ENCODE measurements at regions not wholly inside any gene's neighbourhood (a gene's known extent, or its start where the extent isn't known, plus 50 kb on each side); places are given as distances from the start of the nearest gene placed in this dataset.

DNA sequence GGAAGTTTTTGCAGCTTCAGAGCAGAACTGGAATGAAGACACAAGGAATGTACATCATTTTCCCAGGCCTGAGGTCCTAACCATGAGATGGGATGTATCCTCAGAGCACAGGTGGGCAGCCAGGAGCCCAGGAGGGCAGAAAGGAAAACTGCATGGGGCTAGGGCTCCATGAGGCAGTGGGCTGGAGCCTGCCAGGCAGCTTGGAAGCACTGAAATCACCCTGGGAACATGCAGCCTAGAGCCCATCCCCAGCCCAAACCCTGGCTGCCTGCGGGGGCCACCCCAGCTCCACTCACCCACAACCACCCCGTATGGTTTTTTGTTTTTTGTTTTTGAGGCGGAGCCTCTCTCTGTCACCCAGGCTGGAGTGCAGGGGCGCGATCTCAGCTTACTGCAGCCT lies 86.2 kb upstream of the SIAH1 start:
- TF ChIP-seq, protein P1, sequence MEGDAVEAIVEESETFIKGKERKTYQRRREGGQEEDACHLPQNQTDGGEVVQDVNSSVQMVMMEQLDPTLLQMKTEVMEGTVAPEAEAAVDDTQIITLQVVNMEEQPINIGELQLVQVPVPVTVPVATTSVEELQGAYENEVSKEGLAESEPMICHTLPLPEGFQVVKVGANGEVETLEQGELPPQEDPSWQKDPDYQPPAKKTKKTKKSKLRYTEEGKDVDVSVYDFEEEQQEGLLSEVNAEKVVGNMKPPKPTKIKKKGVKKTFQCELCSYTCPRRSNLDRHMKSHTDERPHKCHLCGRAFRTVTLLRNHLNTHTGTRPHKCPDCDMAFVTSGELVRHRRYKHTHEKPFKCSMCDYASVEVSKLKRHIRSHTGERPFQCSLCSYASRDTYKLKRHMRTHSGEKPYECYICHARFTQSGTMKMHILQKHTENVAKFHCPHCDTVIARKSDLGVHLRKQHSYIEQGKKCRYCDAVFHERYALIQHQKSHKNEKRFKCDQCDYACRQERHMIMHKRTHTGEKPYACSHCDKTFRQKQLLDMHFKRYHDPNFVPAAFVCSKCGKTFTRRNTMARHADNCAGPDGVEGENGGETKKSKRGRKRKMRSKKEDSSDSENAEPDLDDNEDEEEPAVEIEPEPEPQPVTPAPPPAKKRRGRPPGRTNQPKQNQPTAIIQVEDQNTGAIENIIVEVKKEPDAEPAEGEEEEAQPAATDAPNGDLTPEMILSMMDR (IDR thresholded peaks at IDR 0.05): no peak
- H3K4me1 Mint-ChIP-seq: no peaks in the 10 kb centered on the region
- peaks cover 3% of the 10 kb centered on the region for H3K27me3 Mint-ChIP-seq (ENCODE audit: low read depth, poor library complexity)
- no peak for DNase-seq
- no peaks in the 10 kb centered on the region for H3K36me3 Mint-ChIP-seq (ENCODE audit: low read depth)
- H3K9me3 Mint-ChIP-seq: peaks cover 20% of the 10 kb centered on the region
- no peak overlapping the region for H3K4me3 Mint-ChIP-seq
- H3K27ac Mint-ChIP-seq: no peak overlapping the region

DNA sequence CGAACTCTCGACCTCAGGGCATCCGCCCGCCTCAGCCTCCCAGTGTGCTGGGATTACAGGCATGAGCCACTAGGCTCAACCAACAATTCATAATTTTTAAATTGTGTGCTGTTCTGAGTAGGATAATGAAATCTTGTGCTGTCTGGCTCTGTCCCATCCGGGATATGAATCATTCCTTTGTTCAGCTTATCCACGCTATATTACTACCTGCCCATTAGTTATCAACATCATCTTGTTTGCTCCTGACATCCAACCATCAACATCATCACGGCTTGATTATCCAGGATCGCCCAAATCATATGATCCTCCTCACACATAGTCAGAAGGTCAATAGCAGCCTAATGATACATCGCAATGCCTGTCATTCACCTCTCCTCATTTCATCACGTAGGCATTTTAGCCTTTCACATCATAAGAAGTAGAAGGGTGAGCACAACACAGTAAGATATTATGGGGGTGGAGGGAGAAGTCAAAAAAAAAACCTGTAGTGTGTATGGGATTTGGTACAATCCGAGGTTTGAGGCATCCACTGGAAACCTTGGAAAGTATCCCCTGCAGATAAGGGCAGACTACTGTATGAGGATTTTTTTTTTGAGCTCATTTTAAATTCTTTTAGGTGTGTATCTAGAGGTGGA lies 77.0 kb upstream of the SIAH1 start:
- Mint-ChIP-seq H3K4me3 (no peak overlapping the region), H3K9me3 (peaks cover 22% of the 10 kb centered on the region), H3K36me3 (ENCODE audit: low read depth) (no peaks in the 10 kb centered on the region), H3K27me3 (ENCODE audit: low read depth, poor library complexity) (peaks cover 7% of the 10 kb centered on the region), H3K27ac (no peak overlapping the region), H3K4me1 (no peaks in the 10 kb centered on the region)
- TF ChIP-seq, protein P1 (IDR thresholded peaks at IDR 0.05): no peak
- DNase-seq: no peak

DNA sequence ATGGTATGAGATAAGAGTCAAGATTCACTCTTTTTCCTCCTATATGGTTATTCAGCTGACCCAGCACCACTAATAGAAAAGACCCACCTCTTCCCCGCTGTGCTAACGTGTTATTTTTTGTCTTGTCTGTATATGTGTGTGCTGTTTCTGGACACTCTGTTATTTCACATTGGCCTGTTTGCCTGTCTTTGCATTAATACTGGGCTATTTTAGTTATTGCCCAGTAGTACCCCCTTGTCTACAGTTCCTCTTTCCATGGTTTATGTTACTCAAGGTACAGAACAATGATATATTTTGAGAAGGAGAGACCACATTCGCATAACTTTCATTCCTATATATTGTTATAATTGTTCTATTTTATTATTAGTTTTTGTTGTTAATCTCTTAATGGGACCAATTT lies 74.0 kb upstream of the SIAH1 start:
- Mint-ChIP-seq H3K9me3 (peaks cover 7% of the 10 kb centered on the region), H3K4me1 (no peaks in the 10 kb centered on the region), H3K27me3 (ENCODE audit: low read depth, poor library complexity) (peaks cover 3% of the 10 kb centered on the region), H3K36me3 (ENCODE audit: low read depth) (no peaks in the 10 kb centered on the region), H3K4me3 (no peak overlapping the region), H3K27ac (no peak overlapping the region)
- no peak for DNase-seq
- TF ChIP-seq, protein P1 (IDR thresholded peaks at IDR 0.05): no peak

DNA sequence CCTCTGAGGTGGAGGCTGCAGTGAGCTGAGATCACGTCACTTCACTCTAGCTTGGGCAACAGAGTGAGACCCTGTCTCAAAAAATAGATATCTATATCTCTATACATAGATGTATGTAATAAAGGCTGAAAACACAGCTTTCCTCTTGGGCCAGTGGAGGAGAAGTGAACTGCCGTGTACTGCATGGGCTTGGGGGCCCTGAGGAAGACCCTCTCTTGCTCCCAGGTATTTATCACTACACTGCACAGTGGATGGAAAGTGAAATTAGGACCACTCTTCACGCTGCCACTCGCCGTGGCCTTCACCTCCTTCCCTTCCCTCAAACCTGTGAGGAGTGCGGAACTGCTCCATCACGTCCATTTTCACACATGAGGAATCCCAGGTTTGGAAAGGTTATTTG lies 68.8 kb upstream of the SIAH1 start:
- Mint-ChIP-seq H3K36me3 (ENCODE audit: low read depth) (no peaks in the 10 kb centered on the region), H3K27ac (no peak overlapping the region), H3K4me1 (no peaks in the 10 kb centered on the region), H3K9me3 (no peaks in the 10 kb centered on the region), H3K27me3 (ENCODE audit: low read depth, poor library complexity) (peaks cover 4% of the 10 kb centered on the region), H3K4me3 (no peak overlapping the region)
- TF ChIP-seq, protein P1 (IDR thresholded peaks at IDR 0.05): no peak
- no peak for DNase-seq

DNA sequence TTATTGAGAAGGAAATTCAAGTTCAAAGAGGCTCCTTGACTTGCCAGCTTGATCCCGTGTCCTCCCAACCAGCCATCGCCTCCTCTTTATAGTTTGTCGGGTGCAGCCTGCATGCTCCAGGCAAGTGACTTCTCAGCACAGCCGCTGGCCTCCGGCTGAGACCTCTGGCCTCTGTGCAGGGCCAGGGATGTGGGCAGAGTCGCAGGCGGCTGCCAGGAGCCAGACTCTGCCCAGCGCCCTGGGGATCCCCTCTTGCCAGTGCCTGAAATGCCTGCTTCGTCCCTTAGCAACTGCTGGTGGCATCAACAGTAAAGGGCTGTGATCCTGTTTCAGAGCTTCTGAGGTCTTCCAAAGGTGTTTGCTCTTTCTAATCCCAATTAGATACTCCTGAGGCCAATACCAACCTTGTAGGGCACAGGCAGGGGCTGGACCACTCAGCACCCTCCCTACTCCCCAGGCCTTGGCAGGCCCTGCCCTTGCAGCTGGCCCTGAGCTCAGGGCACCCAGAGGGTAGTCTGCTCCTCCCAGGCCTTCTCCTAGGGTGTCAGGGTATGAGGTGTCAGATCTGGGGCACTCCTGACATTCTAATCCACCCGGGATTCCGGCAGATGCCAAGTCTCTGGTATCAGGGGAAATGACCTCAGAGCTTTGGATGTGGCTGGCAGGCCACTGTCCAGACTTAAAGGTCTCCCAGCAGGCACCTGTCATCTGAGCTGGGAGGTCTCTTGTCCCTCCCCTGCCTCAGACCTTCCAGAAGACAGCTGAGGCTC lies 68.0 kb upstream of the SIAH1 start:
- TF ChIP-seq, protein P1 (IDR thresholded peaks at IDR 0.05): no peak
- no peaks in the 10 kb centered on the region for H3K9me3 Mint-ChIP-seq
- no peaks in the 10 kb centered on the region for H3K36me3 Mint-ChIP-seq (ENCODE audit: low read depth)
- no peak overlapping the region for H3K4me3 Mint-ChIP-seq
- peaks cover 4% of the 10 kb centered on the region for H3K27me3 Mint-ChIP-seq (ENCODE audit: low read depth, poor library complexity)
- no peaks in the 10 kb centered on the region for H3K4me1 Mint-ChIP-seq
- no peak overlapping the region for H3K27ac Mint-ChIP-seq
- DNase-seq: no peak

DNA sequence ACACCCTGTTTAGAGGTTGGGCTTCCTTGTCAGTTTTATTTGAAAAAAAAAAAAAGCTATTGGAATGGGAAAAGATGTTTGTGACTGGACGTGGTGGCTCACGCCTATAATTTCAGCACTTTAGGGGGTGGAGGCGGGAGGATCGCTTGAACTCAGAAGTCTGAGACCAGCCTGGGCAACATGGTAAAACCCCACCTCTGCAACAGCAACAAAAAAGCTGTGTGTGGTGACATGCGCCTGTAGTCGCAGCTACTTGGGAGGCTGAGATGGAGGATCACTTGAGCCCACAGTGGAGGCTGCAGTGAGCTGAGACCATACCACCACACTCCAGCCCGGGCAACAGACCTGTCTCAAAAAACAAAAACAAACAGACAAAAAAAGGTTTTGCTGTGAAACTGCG lies 66.1 kb upstream of the SIAH1 start:
- H3K27ac Mint-ChIP-seq: no peak overlapping the region
- no peak overlapping the region for H3K4me3 Mint-ChIP-seq
- no peaks in the 10 kb centered on the region for H3K9me3 Mint-ChIP-seq
- peaks cover 5% of the 10 kb centered on the region for H3K4me1 Mint-ChIP-seq
- TF ChIP-seq, protein P1 (IDR thresholded peaks at IDR 0.05): no peak
- H3K36me3 Mint-ChIP-seq (ENCODE audit: low read depth): no peaks in the 10 kb centered on the region
- peaks cover 4% of the 10 kb centered on the region for H3K27me3 Mint-ChIP-seq (ENCODE audit: low read depth, poor library complexity)
- no peak for DNase-seq

Data from nephron progenitor cell (in vitro differentiated cells).